Iris pigment epithelial cell (primary cell): ENCODE measurements at regions not wholly inside any gene's neighbourhood (a gene's known extent, or its start where the extent isn't known, plus 50 kb on each side); places are given as distances from the start of the nearest gene placed in this dataset.
A peak's percentile ranks its signal among the peaks of the same experiment; 100 is the strongest.
"Not testable (repeated sequence)": the region's sequence is repeated elsewhere in the genome, so short reads cannot be mapped to it uniquely, and the experiment has no call there.

Source experiments
- DNase-seq: peaks from one replicate; pipeline ENCODE4 v3.0.0-alpha.2; 2011; ENCODE audit warnings: low read depth

GRCh38 chr7:123323689-123324088 lies 123.9 kb upstream of the SLC13A1 start:
- DNase-seq, result no peak

GRCh38 chr7:123321578-123321977 lies 121.8 kb upstream of the SLC13A1 start:
- not testable (repeated sequence) for DNase-seq

- DNase-seq, result no peak
Measured at GRCh38 chr7:123319911-123320310, 120.1 kb upstream of the SLC13A1 start.

- no peak for DNase-seq
Measured at GRCh38 chr7:123314886-123315285, 115.1 kb upstream of the SLC13A1 start.

GRCh38 chr7:123308254-123308951 lies 108.6 kb upstream of the SLC13A1 start:
- DNase-seq, result no peak

- DNase-seq, result no peak
Measured at GRCh38 chr7:123305840-123306375, 106.1 kb upstream of the SLC13A1 start.

GRCh38 chr7:123303926-123304325 lies 104.2 kb upstream of the SLC13A1 start:
- peak; percentile 16 for DNase-seq

GRCh38 chr7:123296965-123297364 lies 97.2 kb upstream of the SLC13A1 start:
- DNase-seq, result no peak

GRCh38 chr7:123293710-123294109 lies 93.9 kb upstream of the SLC13A1 start:
- DNase-seq, result no peak

- DNase-seq, result no peak
Measured at GRCh38 chr7:123292227-123292626, 92.5 kb upstream of the SLC13A1 start.

- DNase-seq, result no peak
Measured at GRCh38 chr7:123289200-123289599, 89.4 kb upstream of the SLC13A1 start.

- no peak for DNase-seq
Measured at GRCh38 chr7:123285076-123285700, 85.4 kb upstream of the SLC13A1 start.

- no peak for DNase-seq
Measured at GRCh38 chr7:123283373-123283772, 83.6 kb upstream of the SLC13A1 start.

- peak; percentile 86 for DNase-seq
Measured at GRCh38 chr7:123282181-123282580, 82.4 kb upstream of the SLC13A1 start.

- DNase-seq, result no peak
Measured at GRCh38 chr7:123279949-123280348, 80.2 kb upstream of the SLC13A1 start.

- peak; percentile 94 for DNase-seq
Measured at GRCh38 chr7:123275036-123275753, 75.4 kb upstream of the SLC13A1 start.

GRCh38 chr7:123273185-123273584 lies 73.4 kb upstream of the SLC13A1 start:
- no peak for DNase-seq

- DNase-seq, result peak; percentile 55
Measured at GRCh38 chr7:123271856-123272255, 72.1 kb upstream of the SLC13A1 start.

GRCh38 chr7:123271231-123271630 lies 71.5 kb upstream of the SLC13A1 start:
- DNase-seq, result peak; percentile 96

- no peak for DNase-seq
Measured at GRCh38 chr7:123270570-123270969, 70.8 kb upstream of the SLC13A1 start.

GRCh38 chr7:123265853-123266252 lies 66.1 kb upstream of the SLC13A1 start:
- peak; percentile 24 for DNase-seq

- DNase-seq, result not testable (repeated sequence)
Measured at GRCh38 chr7:123264820-123265219, 65.1 kb upstream of the SLC13A1 start.

GRCh38 chr7:123260428-123260960 lies 60.7 kb upstream of the SLC13A1 start:
- DNase-seq, result no peak
